ENCODE measurements at regions not wholly inside any gene's neighbourhood (a gene's known extent, or its start where the extent isn't known, plus 50 kb on each side); places are given as distances from the start of the nearest gene placed in this dataset.
"Not testable (repeated sequence)": the region's sequence is repeated elsewhere in the genome, so short reads cannot be mapped to it uniquely, and the experiment has no call there.

DNA sequence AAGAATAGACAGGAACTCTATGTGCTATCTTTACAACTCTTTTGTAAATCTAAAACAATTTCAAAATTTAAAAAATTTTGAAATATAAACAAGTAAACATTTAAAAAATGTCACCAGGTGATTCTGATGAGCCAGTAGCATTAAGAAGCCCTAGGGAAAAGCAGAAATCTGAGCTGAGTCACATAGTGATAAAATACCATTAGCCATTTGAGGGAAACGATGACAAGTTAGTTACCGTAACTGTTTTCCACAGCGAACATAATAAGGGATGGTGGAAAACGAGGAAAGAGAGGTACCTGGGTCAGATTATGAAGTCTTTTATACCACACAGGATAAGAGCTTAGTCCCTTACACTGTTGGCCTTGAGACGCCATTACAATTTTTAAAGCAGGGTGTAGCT, 55.5 kb downstream of the PRR15 start:
- DNase-seq (ENCODE audit: low read depth) = no peak

DNA sequence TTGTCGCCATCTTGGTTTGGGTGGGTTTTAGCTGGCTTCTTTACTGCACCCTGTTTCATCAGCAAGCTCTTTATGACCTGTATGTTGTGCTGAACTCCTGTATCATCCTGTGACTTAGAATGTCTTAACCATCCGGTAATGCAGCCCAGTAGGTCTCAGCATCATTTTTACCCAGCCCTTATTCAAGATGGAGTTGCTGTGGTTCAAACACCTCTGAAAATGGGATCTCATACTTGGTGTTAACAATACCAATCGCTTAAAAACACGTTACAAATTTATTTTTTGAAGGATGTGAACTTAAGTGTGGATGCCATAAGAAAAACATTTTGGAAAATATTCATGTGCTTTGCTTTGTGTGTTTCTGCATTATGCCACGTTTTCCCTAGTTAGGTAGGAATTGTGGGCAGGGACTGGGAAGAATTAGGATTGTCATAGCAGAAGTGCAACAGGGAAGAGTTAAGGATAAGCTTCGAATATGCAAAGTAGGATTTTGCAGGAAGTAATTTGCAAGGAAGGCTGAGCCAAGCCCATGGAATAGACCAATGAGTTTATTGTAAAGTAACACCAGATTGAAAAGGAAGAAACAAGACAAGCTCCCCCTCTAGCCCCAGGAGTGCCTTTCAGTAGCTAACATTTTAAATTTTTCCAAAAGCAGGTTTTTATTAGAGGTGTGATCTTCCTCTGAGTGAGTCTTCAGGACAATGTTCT, 56.4 kb downstream of the PRR15 start:
- DNase-seq (ENCODE audit: low read depth) = no peak

DNA sequence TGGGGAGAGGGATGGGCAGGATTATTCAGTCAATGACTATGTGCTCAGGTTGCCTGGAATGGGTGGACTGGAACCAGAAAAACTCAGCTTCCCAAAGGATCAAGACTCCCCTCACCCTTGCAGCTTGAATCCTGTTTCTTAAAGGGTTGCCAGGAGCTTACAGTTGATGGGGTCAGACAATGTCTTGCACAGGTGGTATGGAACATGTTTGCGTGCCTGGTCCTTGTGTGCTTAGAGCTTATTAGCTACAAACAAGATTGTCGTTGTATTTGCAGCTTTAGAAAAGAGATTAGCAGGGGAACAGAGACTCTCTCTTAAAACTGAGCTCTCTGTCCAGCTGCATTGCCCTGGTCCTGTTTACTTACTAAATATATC, 56.9 kb downstream of the PRR15 start:
- no peak for DNase-seq (ENCODE audit: low read depth)

DNA sequence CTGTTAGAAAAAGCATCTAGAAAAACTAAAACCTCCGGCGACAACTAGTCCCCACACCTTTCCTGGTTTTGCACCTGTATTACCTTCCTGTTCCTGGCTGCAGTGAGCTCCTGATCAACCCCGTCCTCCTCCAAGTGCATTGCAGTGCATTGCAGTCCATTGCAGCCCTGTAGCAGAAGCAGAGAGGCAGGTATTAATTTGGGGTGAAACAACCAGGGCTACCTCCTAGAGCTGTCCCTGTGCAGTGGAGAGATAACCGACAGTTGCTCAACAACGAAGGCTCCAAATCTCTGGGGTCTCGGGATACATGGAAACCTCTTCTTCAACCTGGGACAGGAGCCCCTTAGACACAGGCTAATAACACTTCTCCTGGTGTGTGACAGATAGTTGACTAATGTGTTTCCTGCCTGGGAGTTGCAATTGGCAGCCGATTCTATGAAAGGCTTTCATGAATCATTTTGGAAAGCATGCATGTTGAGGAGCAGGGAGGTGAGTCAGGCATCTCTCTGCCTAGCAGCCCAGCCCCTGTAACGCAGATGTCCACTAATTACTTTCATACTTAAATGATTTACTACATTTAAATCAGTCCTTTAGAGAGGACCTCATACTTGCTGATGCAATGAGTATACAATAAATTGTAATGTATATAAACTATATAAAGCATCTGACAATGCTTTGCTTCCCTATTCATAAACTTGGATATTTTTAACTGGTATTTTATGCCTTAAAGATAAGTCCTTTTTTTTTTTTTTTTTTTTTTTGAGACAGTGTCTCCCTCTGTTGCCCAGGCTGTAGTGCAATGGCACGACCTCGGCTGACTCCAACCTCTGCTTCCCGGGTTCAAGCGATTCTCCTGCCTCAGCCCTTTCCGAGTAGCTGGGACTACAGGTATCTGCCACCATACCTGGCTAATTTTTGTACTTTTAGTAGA, 59.0 kb downstream of the PRR15 start:
- peak; percentile 66 for DNase-seq (ENCODE audit: low read depth)

DNA sequence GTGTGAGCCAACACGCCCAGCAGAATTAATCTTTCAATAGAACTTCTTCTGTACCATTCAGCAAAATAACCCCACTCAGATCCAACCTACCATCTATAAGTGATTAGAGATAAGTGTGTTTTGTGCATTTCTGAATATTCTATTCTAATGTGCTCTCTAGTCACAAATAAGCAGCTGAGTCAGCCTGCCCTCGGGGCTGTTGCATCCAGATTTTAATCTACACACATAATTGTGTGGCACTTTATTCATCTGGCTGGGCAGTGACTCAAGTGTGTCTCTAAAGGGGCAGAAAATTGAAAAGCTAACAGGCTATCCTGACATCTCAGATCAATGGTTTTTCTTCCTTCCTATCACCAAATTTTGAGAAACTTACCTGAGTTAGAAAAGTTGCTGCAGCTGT, 60.3 kb downstream of the PRR15 start:
- no peak for DNase-seq (ENCODE audit: low read depth)

DNA sequence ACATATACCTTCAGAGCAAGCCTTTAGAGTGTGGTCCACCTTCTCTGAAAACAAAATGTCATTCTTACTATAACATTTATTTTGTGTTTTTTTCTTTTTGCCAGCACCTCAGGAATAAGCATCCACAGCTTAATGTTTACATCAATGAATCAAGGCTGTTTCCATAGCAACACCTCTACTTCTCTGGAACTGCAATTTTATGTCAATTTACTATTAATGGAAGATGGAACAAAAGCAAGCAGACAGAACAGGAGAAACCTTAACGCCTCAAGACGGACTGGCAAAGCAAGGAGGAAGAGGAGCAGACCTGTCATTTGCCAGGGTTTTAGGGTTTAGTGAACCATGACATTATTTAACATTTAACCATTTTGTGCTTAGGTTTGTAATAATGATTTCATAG, 63.1 kb downstream of the PRR15 start:
- DNase-seq (ENCODE audit: low read depth) = no peak

DNA sequence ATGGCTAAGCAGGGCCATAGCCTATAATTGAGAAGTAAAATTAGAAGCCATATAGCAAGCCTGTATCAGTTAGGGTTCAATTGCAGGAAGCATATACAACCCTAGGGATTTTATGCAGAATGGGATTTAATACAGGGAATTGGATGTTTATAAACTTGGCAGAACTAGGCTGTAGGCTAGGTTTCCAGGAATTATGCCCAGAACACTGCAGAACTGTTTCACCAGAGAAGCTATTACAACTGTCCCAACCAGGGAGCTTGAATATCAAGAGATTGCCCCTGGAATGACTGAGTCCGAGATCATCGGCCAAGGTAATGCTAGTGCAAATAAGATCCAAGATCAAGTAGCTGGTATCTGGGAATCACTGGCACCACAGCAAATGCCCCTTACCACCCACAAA, 64.0 kb downstream of the PRR15 start:
- DNase-seq (ENCODE audit: low read depth) = no peak

DNA sequence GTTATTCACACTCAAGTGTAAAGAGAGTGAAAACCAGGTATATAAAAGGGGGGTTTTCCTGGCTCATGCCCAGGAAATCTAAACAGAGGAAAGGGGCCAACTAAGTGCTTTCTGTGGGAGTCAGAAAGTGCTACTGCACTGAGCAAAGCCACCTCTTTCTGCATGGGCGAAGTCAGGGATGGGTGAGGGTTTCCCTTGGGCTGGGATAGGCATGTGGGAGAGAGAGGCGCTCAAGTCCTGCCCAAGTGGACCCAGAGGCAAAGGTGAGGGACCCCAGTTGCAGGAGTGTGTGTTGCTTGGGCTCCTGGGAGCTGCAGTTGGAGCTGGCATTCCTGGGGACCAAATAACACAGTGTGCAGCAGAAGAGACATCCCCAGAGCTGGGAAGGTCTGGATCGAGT, 65.9 kb downstream of the PRR15 start:
- DNase-seq (ENCODE audit: low read depth) = no peak

DNA sequence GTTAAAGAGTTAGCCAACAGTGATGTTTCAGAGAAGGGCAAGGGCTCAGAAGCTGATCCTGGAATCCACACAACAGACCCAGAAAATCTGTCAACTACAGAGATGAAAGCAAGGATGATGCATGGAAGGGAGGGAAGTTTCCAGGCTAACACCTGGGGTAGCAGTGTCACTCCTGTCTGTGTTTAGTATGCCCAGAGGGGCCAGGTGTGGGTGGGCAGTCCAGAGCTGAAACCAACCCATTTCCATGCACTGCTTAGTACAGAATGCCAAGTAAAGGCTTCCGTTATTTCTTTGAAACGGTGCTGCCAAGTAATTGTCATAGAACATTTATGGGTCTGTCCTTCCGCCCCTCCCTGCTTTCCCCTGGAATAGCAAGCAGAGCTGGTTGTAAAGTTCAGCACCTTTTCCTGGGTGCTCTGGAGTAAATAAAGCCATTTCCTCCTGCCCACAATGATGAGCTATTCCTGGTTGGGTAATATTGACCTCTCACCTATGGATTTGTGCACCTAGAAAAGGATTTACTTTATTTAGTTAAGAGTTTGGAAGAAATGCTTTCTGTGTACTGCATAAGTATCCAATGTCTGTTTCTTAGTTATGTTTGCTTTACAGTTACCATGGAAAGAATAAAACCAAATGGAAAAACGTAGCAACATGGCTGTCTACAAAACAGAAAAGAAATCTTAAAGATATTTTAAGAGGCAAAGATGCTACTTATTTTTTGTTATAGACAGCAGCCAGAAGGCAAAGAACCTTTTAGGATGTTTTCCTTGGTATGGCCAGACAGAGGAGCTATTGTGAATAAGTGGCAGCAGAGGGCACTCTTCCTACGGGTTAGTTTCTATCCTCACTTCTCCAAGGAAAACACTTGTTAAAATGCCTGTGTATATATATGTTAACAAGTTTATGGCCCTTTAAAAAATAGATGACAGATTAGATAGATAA, 71.7 kb downstream of the PRR15 start:
- peak; percentile 51 for DNase-seq (ENCODE audit: low read depth)

DNA sequence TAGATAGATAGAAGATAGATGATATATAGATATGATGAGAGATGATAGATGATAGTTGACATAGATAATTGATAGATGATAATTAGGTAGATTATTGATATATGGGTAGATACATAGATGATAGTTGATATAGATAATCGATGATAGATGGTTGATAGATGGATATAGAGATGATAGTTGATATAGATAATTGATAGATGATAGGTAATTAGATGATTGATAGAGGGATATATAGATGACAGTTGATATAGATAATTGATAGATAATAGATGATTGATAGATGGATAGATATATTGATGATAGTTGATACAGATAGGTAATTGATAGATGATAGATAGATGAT, 72.3 kb downstream of the PRR15 start:
- no peak for DNase-seq (ENCODE audit: low read depth)

DNA sequence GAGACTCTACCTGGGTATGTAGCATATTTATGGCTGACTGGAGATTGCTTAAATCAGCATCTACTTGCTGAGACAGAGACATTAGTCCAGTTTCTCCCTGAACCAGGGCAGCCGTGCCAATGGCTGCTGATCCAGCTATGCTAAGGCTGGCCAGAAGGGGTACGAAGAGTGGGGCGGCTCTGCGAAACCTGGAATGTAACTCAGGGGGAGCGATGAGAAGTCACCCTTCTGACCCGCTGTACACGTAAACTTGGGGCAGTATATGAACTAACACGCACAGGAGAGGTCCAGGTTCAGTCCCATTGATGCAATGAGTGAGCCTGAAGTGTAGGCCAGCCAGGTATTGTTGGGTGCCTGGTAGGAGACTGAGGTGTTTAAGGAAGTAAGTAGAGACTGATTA, 73.7 kb downstream of the PRR15 start:
- no peak for DNase-seq (ENCODE audit: low read depth)

DNA sequence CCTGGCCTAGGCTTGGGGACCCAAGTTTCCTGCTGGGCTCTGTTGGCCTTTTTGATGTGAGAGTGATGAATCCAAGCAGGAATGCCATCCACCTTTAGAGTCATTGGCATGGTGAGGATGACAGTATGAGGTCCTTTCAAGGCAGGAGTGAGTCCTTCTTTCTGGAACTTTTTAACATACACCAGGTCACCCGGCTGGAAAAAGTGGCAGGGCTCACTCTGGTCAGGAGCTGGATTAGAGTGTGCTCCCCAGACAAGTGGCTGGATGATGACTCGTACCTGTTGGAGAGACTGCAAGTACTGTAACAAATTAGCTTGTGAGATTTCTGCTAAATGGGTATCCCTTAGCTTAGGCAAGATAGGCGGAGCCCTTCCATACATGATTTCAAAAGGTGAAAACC, 75.2 kb downstream of the PRR15 start:
- DNase-seq (ENCODE audit: low read depth) = not testable (repeated sequence)

DNA sequence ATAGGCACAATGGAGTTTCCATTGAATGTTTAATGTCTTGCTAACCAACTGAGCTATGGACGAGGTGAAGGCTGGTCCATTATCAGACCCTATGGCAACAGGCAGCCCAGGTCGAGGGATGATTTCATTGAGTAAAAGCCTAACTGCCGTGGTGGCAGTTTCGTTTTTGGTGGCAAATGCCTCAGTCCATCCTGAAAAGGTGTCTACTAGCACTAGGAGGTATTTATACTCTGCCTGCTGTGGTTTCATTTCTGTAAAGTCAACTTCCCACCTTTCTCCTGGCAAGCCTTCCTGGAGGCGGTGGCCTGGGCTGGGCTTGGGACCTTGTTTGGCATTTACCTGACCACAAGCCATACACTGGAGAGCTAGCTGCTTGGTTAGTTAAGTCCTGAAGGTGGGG, 75.8 kb downstream of the PRR15 start:
- DNase-seq (ENCODE audit: low read depth) = no peak

DNA sequence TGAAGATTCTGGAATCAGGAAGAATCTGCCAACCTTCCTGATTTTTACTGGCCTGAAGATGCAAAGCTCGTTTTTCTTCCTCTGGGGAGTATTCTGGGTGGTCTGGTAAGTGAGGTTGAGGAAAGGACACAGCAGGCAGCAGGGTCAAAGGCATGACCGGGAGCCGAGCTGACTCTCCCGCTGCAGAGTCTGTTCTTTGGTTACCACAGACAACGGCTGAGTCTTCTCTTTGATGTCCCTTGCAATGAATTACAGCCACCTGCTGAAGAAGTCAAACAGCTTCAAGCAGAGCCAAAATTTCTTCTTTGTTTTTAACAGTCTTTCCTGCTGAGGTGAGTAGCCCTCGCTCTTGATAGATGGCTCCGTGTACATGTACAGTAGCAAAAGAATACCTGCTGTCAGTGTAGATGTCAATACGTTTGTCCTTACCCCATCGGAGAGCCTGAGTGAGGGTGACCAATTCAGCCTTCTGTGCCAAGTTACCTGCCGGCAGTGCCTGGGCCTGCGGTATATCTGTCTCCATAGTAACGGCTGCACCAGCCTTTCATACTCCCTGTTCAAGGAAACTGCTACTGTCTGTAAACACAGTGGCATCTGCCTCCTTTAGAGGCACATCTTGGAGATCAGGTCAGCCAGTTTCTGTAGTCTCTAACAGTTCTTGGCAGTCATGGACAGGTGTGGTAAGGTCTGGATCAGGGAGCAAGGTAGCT, 76.4 kb downstream of the PRR15 start:
- no peak for DNase-seq (ENCODE audit: low read depth)

DNA sequence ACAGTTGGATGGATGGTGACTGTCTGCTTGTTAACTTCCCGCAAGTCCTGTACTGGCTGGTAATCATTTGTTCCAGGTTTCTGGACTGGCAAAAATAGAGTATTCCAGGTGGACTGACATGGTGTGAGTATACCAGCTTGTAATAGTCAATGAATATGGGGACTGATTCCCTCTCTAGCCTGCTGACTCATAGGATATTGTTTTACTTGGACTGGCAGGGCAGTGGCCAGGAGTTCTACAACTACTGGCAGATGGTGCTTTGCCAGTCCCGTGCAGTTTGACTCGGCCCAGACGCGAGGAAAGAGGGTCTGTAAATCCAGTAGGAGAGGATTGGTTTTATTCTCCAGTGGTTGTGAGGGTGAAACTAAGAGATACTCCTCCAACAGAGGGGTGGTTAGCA, 78.0 kb downstream of the PRR15 start:
- DNase-seq (ENCODE audit: low read depth) = no peak

DNA sequence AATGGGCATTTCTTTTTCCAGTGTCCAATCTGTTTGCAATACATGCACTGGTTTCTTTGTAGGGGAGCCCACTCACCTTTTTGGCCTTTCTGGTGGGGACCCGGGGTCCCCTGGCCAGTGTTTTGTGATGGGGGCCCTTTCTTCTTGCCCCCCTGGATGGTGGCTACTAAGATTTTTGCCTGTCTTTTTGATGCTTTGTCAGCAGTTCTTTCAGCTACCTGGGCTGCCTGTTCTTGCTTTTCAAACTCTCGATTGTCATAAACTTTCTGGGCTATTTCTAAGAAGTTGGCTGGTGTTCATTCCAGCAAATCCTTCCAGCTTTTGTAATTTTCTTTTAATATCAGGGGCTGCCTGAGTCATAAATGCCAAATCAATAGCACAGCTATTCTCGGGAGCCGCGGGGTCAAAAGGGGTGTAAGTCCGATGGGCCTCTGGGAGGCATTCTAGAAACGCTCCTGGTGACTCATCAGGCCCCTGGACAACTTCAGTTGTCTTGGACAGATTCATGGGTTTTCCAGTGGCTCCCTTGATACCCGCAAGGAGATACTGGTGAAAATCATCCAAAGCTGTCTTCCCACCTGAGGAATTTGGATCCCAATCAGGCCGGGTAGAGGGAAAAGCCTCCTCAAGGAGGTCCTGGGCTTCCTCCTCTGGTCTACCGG, 79.0 kb downstream of the PRR15 start:
- DNase-seq (ENCODE audit: low read depth) = peak; percentile 63

DNA sequence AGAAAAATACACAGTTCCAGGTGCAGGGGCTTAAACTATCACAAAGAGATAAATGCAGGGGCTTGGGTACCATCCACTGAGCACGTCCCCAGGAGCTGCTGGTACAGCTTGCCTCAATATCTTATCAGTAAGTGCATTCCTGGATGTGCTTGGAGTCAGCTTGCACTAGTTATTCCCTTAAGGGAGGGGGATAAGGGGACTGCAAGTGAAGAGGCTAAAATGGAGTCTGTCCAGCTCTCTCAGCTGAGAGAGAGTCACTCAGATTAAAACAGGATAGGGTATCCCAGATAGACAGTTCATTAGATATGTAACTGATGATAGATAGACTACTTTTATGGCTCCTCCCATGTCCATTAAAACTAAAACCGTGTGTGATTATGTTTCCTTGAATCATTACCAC, 82.5 kb downstream of the PRR15 start:
- peak; percentile 15 for DNase-seq (ENCODE audit: low read depth)

DNA sequence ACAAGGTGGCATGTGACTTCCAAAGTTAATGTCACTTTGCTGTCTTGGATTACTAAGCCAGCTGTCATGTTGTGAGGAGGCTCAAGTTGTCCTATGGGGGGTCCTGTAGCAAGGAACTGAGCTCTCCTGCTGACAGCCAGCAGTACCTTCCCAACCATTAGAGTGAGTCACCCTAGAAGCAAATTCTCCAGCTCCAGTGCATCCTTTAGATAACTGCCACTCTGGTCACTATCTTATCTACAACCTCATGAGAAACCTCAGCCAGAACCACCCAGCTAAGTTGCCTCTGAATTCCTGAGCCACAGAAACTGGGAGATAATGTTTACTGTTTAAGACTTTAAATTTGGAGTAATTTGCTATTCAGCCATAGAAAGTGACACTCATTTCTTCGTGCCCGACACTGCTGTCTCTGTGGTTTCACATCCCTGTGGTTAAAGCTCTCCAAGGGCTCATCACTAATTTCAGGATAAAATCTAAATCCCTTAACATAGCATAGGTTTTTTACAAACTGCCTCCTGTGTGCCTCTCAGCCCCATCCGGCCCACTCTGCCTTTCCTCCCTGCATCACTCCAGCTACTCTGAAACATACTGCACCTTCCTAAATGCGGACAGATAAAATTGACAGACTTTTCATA, 83.5 kb downstream of the PRR15 start:
- DNase-seq (ENCODE audit: low read depth) = peak; percentile 65

DNA sequence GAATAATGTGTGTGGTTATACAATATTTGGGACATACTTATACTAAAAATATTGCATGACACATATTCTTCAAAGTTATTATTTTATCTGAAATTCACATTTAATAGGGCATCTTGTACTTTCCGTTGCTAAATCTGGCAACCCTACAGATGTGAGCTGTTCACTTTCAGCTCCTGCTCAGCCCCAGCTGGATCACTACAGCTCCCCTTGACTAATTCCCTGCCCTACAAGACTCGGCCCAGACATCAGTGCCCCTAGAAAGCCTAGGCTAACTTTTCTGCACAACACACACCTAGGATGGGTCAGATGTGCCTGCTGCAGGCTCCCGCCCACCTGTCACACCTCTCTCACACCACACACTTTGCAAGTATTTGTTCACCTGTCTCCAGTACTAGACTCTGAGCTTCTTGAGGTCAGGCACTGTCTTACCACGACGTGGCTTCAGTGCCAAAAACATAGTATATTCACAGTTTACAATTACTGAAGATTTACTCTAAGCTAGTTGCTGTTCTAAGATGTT, 84.1 kb downstream of the PRR15 start:
- not testable (repeated sequence) for DNase-seq (ENCODE audit: low read depth)

DNA sequence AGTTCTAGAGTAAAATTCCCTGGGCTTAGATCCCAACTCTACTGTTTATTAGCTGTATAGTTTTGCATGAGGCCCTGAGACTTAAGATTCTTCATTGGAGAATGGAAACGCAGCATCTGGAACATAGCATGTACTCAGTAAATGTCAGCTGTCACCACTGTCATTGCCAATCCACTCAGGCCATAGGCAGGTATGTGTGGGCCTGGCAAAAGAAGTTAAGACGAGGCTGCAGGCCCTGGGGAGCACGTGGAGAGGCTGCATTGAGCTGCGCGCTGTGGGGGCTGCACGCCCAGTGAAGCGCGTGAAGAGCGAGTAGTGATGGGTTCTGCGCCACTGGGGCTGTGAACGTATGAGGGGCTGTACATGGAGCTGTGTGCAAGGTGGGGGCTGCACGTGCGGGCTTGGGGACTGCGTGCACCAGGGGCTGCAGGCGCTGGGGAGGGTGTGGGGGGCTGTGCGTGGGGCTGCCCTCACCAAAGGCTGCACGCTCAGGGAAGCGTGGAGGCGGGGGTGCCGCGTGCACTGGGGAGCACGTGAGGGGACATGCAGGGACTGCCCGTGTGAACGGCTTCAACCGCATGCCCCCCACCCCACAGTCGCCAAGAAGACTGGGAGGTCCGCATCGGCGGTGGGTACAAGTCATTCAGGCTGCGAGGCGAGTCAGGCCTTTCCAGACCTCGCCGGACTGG, 85.5 kb downstream of the PRR15 start:
- DNase-seq (ENCODE audit: low read depth) = no peak
